Body of pancreas (tissue), 4 donors: ENCODE measurements at regions not wholly inside any gene's neighbourhood (a gene's known extent, or its start where the extent isn't known, plus 50 kb on each side); places are given as distances from the start of the nearest gene placed in this dataset.

Experiments used
- POLR2A ChIP-seq, 3 donors: fragments of 450-650 bp; IDR thresholded peaks; one replicate each; pipeline ENCODE4 v1.6.1; 2016; ENCODE audit warnings: antibody characterized with exemption in 3 of 3, mild to moderate bottlenecking in 2 of 3
- TF ChIP-seq, protein P1 (sequence below), 7 experiments: fragments of 450-650 bp in 4 of 7; fragments of 200-600 bp in 3 of 7; sonication (generic) in 3 of 7; IDR thresholded peaks; one replicate each; pipeline ENCODE4 v1.5.1; 2016 to 2019; ENCODE audit warnings: antibody characterized with exemption in 7 of 7

DNA sequence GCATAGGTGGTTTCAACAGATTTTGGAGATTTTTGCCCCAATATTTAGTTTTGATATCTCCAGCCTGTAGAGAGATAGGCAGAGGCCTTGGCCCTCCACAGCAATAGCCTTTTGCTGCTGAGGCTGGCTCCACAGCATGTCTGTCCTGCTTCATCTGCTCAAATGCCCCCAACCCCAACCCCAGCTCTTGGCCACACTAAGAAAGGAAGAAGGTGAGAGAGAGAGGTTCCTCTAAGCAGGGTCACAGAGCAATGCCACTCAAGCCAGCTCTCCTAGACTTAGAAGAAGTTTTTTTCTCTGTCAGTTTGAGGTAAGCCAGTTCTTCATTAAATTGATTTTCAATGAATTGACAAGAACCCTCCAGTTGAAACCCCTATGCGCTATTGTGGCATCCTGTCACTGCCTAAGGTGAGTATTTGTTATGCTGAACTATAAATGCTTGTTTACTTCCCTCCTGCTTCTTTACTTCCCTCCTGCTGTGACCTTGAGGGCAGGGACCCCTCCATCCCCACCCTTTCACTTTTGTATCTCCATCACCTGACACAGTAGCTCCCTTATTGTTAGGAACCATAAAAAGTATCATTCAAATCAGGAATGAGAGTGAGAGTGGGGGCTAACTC, 366.2 kb upstream of the CNR1 start:
- TF ChIP-seq POLR2A (IDR thresholded peaks at IDR 0.05): no peak
- TF ChIP-seq, protein P1, sequence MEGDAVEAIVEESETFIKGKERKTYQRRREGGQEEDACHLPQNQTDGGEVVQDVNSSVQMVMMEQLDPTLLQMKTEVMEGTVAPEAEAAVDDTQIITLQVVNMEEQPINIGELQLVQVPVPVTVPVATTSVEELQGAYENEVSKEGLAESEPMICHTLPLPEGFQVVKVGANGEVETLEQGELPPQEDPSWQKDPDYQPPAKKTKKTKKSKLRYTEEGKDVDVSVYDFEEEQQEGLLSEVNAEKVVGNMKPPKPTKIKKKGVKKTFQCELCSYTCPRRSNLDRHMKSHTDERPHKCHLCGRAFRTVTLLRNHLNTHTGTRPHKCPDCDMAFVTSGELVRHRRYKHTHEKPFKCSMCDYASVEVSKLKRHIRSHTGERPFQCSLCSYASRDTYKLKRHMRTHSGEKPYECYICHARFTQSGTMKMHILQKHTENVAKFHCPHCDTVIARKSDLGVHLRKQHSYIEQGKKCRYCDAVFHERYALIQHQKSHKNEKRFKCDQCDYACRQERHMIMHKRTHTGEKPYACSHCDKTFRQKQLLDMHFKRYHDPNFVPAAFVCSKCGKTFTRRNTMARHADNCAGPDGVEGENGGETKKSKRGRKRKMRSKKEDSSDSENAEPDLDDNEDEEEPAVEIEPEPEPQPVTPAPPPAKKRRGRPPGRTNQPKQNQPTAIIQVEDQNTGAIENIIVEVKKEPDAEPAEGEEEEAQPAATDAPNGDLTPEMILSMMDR (IDR thresholded peaks at IDR 0.05): no peak
